Liver (tissue), 8 donors: ENCODE measurements at regions not wholly inside any gene's neighbourhood (a gene's known extent, or its start where the extent isn't known, plus 50 kb on each side); places are given as distances from the start of the nearest gene placed in this dataset.

ENCODE experiments used
- DNase-seq: peaks from one replicate; pipeline ENCODE4 v3.0.0-alpha.2; 2017; ENCODE audit warnings: low spot score
- H3K27ac ChIP-seq, 2 donors: one replicate each; pipeline ENCODE4 v1.7.0; 2013; ENCODE audit warnings: inconsistent platforms in 2 of 2, low read length in 2 of 2, control low read depth in 1 of 2, low read depth in 1 of 2, mild to moderate bottlenecking in 1 of 2
- H3K27me3 ChIP-seq, 4 donors: one replicate each; pipeline versions ENCODE4 v1.6.1 to v1.7.0; 2013; ENCODE audit warnings: low read length in 3 of 4, inconsistent platforms in 1 of 4, mild to moderate bottlenecking in 1 of 4, moderate library complexity in 1 of 4; ENCODE audit not compliant: control insufficient read depth in 4 of 4, insufficient read depth in 4 of 4
- H3K36me3 ChIP-seq, 4 donors: one replicate each; pipeline versions ENCODE4 v1.6.1 to v1.7.0; 2013; ENCODE audit warnings: low read length in 3 of 4, mild to moderate bottlenecking in 3 of 4, low read depth in 1 of 4, moderate library complexity in 1 of 4; ENCODE audit not compliant: control insufficient read depth in 4 of 4, insufficient read depth in 3 of 4
- H3K4me1 ChIP-seq, 4 donors: one replicate each; pipeline versions ENCODE4 v1.6.1 to v1.7.0; 2013; ENCODE audit warnings: low read length in 3 of 4, mild to moderate bottlenecking in 3 of 4, moderate library complexity in 1 of 4; ENCODE audit not compliant: control insufficient read depth in 4 of 4, insufficient read depth in 4 of 4
- H3K4me3 ChIP-seq, 3 donors: one replicate each; pipeline versions ENCODE4 v1.6.1 to v1.7.0; 2013; ENCODE audit warnings: low read length in 3 of 3, control low read depth in 1 of 3, low read depth in 1 of 3, mild to moderate bottlenecking in 1 of 3
- H3K9ac ChIP-seq, 2 donors: one replicate each; pipeline ENCODE4 v1.7.0; 2013; ENCODE audit warnings: low read length in 2 of 2, mild to moderate bottlenecking in 2 of 2, moderate library complexity in 2 of 2, control low read depth in 1 of 2, low read depth in 1 of 2
- H3K9me3 ChIP-seq, 4 donors: one replicate each; pipeline versions ENCODE4 v1.6.1 to v1.7.0; 2013; ENCODE audit warnings: low read length in 3 of 4; ENCODE audit not compliant: control insufficient read depth in 4 of 4
- ATF3 ChIP-seq: IDR thresholded peaks from 2 replicates; pipeline ENCODE4 v1.6.1; 2016; ENCODE audit warnings: antibody characterized with exemption
- CTCF ChIP-seq: fragments of 150-350 bp; IDR thresholded peaks from 2 replicates; pipeline ENCODE4 v1.5.1; 2017; ENCODE audit warnings: improper control_type of control experiment, low read depth, low read length; ENCODE audit not compliant: missing input control
- EGR1 ChIP-seq, 2 donors: IDR thresholded peaks; 2 replicates each; pipeline ENCODE4 v1.6.1; 2016 to 2018; ENCODE audit warnings: antibody characterized with exemption in 2 of 2, low read depth in 2 of 2
- FOXA1 ChIP-seq: IDR thresholded peaks from 2 replicates; pipeline ENCODE4 v1.6.1; 2016; ENCODE audit warnings: antibody characterized with exemption
- FOXA2 ChIP-seq: IDR thresholded peaks from 2 replicates; pipeline ENCODE4 v1.6.1; 2016; ENCODE audit warnings: antibody characterized with exemption
- GABPA ChIP-seq, 2 donors: IDR thresholded peaks in 1 of 2; conservative IDR thresholded peaks in 1 of 2; 2 replicates each; pipeline ENCODE4 v1.6.1; 2016; ENCODE audit warnings: antibody characterized with exemption in 2 of 2, mild to moderate bottlenecking in 1 of 2, moderate library complexity in 1 of 2
- HNF4A ChIP-seq, 2 donors: conservative IDR thresholded peaks; 2 replicates each; pipeline ENCODE4 v1.6.1; 2016; ENCODE audit warnings: antibody characterized with exemption in 2 of 2, mild to moderate bottlenecking in 2 of 2
- HNF4G ChIP-seq: IDR thresholded peaks from 2 replicates; pipeline ENCODE4 v1.6.1; 2016; ENCODE audit warnings: antibody characterized with exemption
- JUND ChIP-seq, 2 donors: IDR thresholded peaks; 2 replicates each; pipeline ENCODE4 v1.6.1; 2016; ENCODE audit warnings: antibody characterized with exemption in 2 of 2
- MAX ChIP-seq: IDR thresholded peaks from 2 replicates; pipeline ENCODE4 v1.6.1; 2016; ENCODE audit warnings: antibody characterized with exemption
- NR2F2 ChIP-seq: IDR thresholded peaks from 2 replicates; pipeline ENCODE4 v1.6.1; 2016; ENCODE audit warnings: antibody characterized with exemption
- RAD21 ChIP-seq, 2 donors: IDR thresholded peaks; 2 replicates each; pipeline ENCODE4 v1.6.1; 2016; ENCODE audit warnings: antibody characterized with exemption in 2 of 2, mild to moderate bottlenecking in 2 of 2
- REST ChIP-seq: IDR thresholded peaks from 2 replicates; pipeline ENCODE4 v1.6.1; 2016; ENCODE audit warnings: antibody characterized with exemption, mild to moderate bottlenecking
- RXRA ChIP-seq, 2 donors: IDR thresholded peaks; 2 replicates each; pipeline ENCODE4 v1.6.1; 2017 to 2018; ENCODE audit warnings: antibody characterized with exemption in 2 of 2, mild to moderate bottlenecking in 1 of 2
- SP1 ChIP-seq: IDR thresholded peaks from 2 replicates; pipeline ENCODE4 v1.6.1; 2018; ENCODE audit warnings: antibody characterized with exemption, mild to moderate bottlenecking
- TAF1 ChIP-seq: conservative IDR thresholded peaks from 2 replicates; pipeline ENCODE4 v1.6.1; 2016; ENCODE audit warnings: antibody characterized with exemption, mild to moderate bottlenecking
- YY1 ChIP-seq: IDR thresholded peaks from 2 replicates; pipeline ENCODE4 v1.6.1; 2016; ENCODE audit warnings: antibody characterized with exemption, mild to moderate bottlenecking
- ZBTB33 ChIP-seq: IDR thresholded peaks from 2 replicates; pipeline ENCODE4 v1.6.1; 2016; ENCODE audit warnings: antibody characterized with exemption
- WGBS: extraction: QIAGEN DNeasy Blood & Tissue Kit; methylation state at CpG from one replicate; pipeline ENCODE4 v1.1.7; 2013; 5-methylcytosine and 5-hydroxymethylcytosine counted together
- donor health status: healthy.
- donor health status: healthy.
- donor health status: healthy.
- donor health status: healthy.
- donor health status: healthy.

GRCh38 chr11:23606191-23606590 is 745.9 kb upstream of the CCDC179 start:
- Histone ChIP-seq H3K4me1 (no peaks in the 10 kb centered on the region), H3K9ac (no peak overlapping the region), H3K4me3 (no peak overlapping the region), H3K27ac (no peak overlapping the region), H3K36me3 (no peaks in the 10 kb centered on the region), H3K27me3 (no peaks in the 10 kb centered on the region), H3K9me3 (no peaks in the 10 kb centered on the region)
- TF ChIP-seq HNF4G = no peak
- no peak for TF ChIP-seq FOXA1
- no peak for TF ChIP-seq SP1
- no peak for TF ChIP-seq FOXA2
- TF ChIP-seq JUND (IDR thresholded peaks at IDR 0.05) = no peak
- no peak for TF ChIP-seq NR2F2
- no peak for TF ChIP-seq GABPA (IDR thresholded peaks at IDR 0.05 in 1 of 2, conservative IDR thresholded peaks at IDR 0.05 in 1 of 2)
- no peak for TF ChIP-seq RAD21 (IDR thresholded peaks at IDR 0.05)
- TF ChIP-seq REST = no peak
- TF ChIP-seq ZBTB33 = no peak
- TF ChIP-seq CTCF = no peak
- TF ChIP-seq TAF1 = no peak
- TF ChIP-seq MAX = no peak
- TF ChIP-seq ATF3 = no peak
- TF ChIP-seq RXRA (IDR thresholded peaks at IDR 0.05) = no peak
- TF ChIP-seq YY1 = no peak
- no peak for TF ChIP-seq HNF4A (conservative IDR thresholded peaks at IDR 0.05)
- no peak for TF ChIP-seq EGR1 (IDR thresholded peaks at IDR 0.05; ENCODE audit: low read depth in 2 of 2)
- DNase-seq = no peak
- 73% methylated on average over 1 of the region's 1 CpG for WGBS

- H3K9ac ChIP-seq = no peak overlapping the region
- no peaks in the 10 kb centered on the region for H3K27me3 ChIP-seq
- H3K9me3 ChIP-seq = no peaks in the 10 kb centered on the region
- no peak for DNase-seq
- TF ChIP-seq GABPA (IDR thresholded peaks at IDR 0.05 in 1 of 2, conservative IDR thresholded peaks at IDR 0.05 in 1 of 2) (no peak), NR2F2 (no peak), MAX (no peak), RAD21 (IDR thresholded peaks at IDR 0.05) (no peak), HNF4A (conservative IDR thresholded peaks at IDR 0.05) (no peak), HNF4G (no peak), JUND (IDR thresholded peaks at IDR 0.05) (no peak), EGR1 (IDR thresholded peaks at IDR 0.05; ENCODE audit: low read depth in 2 of 2) (no peak), YY1 (no peak), ATF3 (no peak)
- no peaks in the 10 kb centered on the region for H3K4me1 ChIP-seq
- no peak overlapping the region for H3K27ac ChIP-seq
- no peaks in the 10 kb centered on the region for H3K36me3 ChIP-seq
- H3K4me3 ChIP-seq = no peak overlapping the region
- 75% methylated on average over 3 of the region's 3 CpGs for WGBS
Measured at GRCh38 chr11:23611726-23612125, 751.5 kb upstream of the CCDC179 start.
